Right lobe of liver (tissue), 4 donors: ENCODE measurements at regions not wholly inside any gene's neighbourhood (a gene's known extent, or its start where the extent isn't known, plus 50 kb on each side); places are given as distances from the start of the nearest gene placed in this dataset.

Source experiments
- POLR2A ChIP-seq: fragments of 450-650 bp; IDR thresholded peaks from one replicate; pipeline ENCODE4 v1.6.1; 2017; ENCODE audit warnings: antibody characterized with exemption, mild to moderate bottlenecking
- TF ChIP-seq, protein P1 (sequence below), 4 donors: fragments of 200-600 bp in 3 of 4; fragments of 450-650 bp in 1 of 4; IDR thresholded peaks; one replicate each; pipeline versions ENCODE4 v1.5.1 to v1.8.0; 2016 to 2022; ENCODE audit warnings: antibody characterized with exemption in 4 of 4, mild to moderate bottlenecking in 2 of 4
- donor health status: DM: no; HTN: no; CAD: no.
- donor health status: DM: no; HTN: no; CAD: no.
- donor health status: DM: no; HTN: yes; CAD: no.

DNA sequence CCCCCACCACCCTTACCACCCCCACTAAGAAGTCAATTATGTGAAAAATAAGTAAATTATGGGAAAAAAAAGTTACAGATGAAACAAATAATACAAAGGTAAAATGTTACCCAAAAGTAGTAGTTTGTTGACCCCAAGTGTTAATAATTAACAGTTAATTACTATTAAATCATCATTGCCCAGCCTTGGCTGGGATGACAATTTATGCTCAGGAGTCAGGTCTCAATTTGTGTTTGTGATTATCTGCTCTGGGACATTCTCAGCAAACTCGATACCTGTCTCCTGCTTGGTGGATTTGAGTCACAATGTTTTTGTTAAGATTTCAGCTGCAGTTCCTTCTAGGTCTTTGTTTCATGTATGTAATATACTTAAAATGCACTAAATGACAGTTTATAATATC is 172.3 kb upstream of the IRX3 start:
- TF ChIP-seq, protein P1, sequence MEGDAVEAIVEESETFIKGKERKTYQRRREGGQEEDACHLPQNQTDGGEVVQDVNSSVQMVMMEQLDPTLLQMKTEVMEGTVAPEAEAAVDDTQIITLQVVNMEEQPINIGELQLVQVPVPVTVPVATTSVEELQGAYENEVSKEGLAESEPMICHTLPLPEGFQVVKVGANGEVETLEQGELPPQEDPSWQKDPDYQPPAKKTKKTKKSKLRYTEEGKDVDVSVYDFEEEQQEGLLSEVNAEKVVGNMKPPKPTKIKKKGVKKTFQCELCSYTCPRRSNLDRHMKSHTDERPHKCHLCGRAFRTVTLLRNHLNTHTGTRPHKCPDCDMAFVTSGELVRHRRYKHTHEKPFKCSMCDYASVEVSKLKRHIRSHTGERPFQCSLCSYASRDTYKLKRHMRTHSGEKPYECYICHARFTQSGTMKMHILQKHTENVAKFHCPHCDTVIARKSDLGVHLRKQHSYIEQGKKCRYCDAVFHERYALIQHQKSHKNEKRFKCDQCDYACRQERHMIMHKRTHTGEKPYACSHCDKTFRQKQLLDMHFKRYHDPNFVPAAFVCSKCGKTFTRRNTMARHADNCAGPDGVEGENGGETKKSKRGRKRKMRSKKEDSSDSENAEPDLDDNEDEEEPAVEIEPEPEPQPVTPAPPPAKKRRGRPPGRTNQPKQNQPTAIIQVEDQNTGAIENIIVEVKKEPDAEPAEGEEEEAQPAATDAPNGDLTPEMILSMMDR (IDR thresholded peaks at IDR 0.05), result no peak
- TF ChIP-seq POLR2A, result no peak
